HS-5 (cell line): ENCODE measurements at regions not wholly inside any gene's neighbourhood (a gene's known extent, or its start where the extent isn't known, plus 50 kb on each side); places are given as distances from the start of the nearest gene placed in this dataset.
A peak's percentile ranks its signal among the peaks of the same experiment; 100 is the strongest.
"Not testable (repeated sequence)": the region's sequence is repeated elsewhere in the genome, so short reads cannot be mapped to it uniquely, and the experiment has no call there.

Experiments
- DNase-seq: peaks from one replicate; pipeline ENCODE4 v3.0.0-alpha.2; 2012; ENCODE audit warnings: low read depth

DNA sequence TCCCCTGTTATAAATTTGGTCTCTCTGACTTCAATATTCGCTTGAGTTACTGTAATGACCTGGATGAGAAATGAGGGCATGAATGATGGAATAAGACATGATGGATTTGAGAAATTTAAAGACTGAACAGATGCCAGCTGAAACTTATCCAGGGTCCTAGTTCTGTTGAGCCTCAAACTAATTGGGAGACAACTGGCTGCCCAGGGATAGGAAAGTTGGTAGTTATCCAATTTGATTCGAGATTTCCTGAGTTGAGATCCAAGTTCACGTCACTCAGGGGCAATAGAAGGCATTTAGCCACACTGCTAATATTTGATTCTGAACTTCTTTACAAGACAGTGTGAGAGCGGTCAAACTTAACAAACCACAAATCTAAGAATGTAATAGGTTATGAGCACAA, 159.0 kb upstream of the CXCL13 start:
- DNase-seq = no peak

DNA sequence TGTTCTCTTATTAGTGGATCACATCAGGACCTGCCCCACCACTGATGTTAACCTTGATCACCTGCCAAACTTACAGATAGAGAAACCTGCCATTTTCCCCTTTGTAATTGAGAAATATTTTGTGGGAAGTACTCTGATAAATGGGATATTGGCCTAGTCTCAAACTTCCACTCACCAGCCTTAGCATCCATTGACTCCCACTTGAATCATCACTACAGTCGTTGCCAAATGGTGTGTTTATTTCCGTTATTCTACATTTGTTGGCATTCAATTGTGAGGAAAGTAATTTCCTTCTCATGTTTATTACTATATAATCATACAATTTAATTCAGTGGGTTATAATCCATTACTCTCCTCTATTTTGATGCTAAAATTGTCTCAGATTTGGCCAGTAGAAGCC, 156.4 kb upstream of the CXCL13 start:
- peak; percentile 35 for DNase-seq

DNA sequence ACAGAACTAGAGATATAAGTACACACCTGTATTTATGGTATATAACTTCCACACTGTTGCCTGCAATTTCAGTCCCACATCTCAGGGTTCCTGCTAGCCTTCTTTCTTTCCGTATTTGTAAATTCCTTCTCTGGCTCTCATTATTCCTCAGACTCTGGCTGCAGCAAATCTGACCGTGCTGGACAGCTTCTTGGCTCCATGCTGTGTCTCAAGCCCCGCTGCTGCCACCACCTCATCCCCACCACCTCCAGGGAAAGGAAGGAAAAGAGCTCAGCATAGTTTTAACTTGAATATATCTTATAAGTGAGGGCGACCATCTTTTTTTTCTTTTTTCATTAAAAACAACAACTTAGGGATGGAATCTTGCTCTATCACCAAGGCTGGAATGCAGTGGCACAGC, 155.6 kb upstream of the CXCL13 start:
- DNase-seq = no peak

DNA sequence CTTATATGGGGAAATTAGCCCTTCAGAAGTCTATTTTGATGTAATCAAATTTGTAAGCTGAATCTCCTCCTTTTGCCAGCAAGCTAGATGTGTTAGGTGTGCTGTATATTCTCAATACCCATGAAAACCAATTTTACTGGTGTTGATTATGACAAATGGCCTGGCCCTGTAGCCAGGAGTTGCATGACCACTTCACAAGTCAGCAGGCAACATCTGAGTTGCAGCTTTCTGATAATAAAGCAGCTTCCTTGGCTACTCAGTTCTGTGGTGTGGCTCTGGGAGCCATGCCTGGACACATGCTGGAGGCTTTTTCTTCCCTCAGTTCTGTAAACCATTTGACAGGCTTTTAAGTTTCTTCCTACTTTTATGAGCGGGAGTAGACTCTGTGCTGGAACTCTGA, 154.1 kb upstream of the CXCL13 start:
- no peak for DNase-seq

DNA sequence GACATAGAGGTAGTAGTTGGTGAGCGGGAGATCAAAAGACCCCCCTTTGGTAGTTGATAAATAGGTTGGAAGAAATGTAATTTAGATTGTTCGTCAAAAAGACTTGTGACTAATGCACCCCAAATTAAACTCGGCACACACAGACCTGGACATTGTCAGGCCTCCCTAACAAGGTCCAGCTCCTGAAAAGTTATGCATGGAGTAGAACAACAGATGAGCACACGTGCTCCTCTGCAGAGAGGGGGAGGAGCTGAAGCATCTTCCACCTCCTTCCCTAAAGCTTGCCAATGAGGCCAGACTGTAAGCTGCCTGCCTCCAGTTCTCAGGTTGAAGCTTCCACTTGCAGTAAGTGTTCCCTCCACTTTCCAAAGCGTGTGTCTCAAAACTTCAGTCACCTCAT, 153.5 kb upstream of the CXCL13 start:
- not testable (repeated sequence) for DNase-seq

DNA sequence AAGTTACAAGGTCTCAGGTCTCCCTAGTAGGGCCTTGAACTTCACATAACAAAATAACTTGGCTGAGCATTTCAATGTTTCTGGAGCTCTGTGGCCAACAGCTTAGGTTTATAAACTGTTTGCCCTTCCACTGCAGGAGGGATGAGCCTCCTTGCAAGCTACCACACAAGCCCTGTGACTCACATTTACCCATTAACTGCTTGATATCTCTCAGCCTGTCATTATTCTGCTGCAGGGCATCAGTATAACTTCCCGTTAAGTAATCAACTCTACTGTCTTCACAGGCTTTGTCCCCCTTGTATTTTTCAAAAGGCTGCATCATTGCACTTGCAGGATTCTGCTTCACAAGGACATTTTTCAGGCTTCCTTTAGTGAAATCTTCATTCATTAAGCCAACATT, 151.7 kb upstream of the CXCL13 start:
- no peak for DNase-seq

DNA sequence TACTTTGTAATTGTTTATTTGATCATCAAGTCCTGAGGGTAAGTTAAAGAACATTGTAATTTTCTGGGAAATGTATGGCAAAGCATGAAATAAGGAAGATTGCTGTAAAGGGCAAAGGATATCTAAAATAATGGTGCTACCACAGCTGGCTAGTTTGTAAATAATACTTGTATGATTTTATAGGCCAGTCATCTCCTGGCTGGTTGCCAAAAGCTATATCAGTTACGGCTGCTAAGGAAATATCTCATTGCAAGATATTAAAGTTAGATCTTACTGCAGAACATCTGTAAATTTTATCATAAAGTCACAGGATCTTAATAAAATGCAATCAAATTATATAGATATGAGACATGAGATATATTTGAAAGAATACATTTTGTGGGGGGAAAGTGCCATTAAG, 150.8 kb upstream of the CXCL13 start:
- no peak for DNase-seq

DNA sequence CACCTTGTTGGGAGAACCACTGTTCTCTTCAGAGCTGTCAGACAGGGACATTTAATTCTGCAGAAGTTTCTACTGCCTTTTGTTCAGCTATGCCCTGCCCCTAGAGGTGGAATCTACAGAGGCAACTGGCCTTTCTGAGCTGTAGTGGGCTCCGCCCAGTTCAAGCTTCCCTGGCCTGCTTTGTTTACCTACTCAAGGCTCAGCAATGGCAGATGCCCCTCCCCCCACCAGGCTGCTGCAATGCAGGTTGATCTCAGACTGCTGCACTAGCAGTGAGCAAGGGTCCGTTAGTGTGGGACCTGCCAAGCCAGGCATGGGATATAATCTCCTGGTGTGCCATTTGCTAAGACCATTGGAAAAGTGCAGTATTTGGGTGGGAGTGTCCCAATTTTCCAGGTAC, 141.5 kb upstream of the CXCL13 start:
- DNase-seq = not testable (repeated sequence)

DNA sequence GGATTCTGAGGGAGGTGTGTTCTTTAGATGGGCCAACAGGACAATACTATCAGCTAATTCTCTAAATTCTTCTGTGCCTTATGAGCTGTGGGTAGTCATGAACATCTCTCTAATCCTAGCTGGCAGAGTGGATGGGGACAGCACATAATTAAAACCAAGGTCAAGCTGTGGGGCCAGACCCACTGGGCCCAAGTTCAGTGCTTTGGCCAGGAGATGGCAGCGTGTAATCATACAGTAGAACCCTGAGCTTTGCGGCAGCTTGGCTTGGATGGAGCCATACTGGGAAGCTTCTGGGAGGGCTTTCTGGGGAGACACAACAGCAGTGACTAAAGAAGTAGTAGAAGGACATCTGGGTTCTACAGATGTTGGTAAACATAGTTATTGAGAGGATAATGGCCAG, 140.3 kb upstream of the CXCL13 start:
- no peak for DNase-seq

DNA sequence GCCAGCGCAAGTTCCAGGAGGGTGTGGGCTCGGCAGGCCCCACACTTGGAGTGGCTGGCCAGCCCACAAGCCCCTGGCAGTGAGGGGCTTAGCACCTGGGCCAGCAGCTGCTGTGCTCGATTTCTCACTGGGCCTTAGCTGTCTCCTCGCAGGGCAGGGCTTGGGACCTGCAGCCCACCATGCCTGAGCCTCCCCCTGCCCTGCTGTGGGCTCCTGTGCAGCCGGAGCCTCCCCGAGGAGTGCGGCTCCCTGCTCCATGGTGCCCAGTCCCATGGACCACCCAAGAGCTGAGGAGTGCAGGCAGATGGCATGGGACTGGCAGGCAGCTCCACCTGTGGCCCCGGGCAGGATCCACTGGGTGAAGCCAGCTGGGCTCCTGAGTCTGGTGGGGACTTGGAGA, 139.2 kb upstream of the CXCL13 start:
- DNase-seq = no peak

DNA sequence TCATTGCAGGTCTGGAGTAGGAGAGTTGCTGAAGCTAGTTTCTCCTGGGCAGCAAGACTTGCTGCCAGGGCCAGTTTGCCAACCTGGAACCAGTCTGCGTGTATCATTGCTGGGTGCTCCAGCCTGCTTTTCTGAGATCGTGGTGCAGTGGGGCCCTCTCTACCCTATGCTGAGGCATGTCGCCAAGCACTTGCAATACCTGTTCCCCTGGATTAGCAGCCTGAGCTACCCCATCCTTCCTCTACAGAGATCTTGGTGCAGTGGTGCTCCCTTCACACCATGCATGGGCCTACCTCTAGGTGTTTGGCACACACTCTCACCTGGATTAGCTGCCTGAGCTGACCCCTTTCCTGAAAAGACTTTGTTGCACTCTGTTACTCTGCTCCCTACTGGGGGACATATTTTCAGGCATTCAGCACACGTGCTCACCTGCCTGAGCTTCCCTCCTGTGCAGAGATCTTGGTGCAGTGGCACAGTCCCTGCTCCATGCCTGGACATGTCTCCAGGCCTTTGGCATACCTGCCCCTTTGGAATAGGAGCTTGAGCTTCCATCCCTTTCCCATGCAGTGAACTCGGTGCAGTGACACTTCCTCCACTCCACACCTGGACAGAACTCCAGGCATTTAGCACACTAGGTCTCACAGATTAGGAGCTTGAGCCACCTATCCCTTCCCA, 133.7 kb upstream of the CXCL13 start:
- DNase-seq = no peak

DNA sequence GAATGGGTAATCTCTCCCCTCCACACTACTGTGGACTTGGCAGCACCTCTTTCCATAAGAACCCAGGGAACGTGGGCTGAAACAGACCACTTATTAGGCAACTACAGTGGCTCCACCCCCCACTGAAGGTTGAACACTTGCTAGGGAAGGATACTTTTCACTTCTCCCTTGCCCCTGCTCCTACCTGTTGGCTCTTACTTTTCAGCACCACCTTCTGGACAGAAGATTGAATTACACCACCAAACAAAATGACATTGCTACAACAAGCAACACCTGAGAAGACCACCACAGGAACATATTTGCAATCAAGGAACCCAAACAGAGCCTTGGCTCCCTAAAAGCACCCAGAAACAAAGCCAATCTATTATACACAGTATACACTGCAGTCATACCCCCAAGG, 132.1 kb upstream of the CXCL13 start:
- DNase-seq = no peak

DNA sequence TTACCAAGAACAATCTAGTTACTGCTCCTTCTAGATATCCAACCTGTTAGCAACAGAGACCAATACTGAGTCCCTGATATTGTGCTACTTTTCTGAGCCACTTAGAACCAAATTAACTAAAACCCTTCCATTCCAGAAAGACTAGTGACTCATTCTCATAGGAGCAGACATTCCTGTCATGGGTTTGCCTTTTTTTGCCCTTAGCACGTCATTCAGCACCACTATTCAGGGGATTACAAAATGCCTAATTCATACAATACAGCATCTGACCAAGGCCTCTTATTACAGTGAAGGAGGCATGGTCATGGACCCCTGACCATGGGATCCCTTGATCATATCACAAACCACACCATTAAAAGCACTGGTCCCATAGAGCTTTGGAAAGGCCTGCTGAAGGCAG, 123.8 kb upstream of the CXCL13 start:
- DNase-seq = no peak

DNA sequence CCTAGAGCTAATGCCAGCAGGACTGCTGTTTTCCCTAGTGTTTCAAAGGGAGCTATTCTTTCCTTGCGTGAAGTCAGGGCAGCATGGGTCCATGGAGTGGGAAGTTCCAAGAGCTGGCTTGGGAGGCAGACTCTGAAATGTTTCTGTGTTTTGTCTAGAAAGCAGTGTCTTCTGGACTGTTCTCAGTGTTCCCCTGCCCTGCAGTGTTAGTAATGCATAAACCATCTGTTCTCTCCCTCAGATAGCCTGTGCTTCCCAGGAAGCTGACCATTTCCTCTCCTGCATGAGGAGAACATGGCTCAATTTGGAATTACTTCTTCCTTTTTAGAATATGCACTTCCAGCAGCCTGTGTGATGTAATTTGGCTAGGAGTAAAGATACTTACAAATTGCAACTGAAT, 116.7 kb upstream of the CXCL13 start:
- DNase-seq = no peak

DNA sequence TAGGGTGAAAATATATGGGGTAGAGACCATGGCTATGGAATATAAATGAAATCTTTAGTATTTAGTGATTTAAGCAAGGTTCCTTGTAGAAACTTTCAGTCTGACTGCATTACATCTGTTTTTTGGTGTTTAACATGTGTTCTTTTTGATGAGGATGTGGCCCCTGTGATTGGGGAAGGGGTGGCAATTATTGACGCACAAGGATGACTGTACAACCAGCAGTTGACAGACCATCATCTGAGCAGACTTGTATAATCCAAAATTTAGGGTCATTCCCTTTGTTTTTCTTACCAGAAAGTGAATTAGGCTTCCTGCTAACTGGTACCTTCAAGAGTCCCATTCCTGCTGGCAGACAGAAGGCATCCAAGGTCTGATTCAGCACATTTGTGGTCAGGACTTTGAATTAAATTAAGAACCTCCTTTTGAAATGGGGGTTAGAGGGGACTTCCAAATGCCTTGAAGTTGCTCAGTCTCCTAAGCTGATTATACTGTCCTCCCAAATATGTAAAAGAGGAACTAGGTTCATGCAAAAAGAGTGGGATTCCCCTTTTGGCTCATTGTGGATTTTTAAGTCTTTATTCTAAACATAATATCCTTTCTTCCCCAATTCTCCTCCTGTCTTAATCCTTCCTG, 112.4 kb upstream of the CXCL13 start:
- DNase-seq = no peak

DNA sequence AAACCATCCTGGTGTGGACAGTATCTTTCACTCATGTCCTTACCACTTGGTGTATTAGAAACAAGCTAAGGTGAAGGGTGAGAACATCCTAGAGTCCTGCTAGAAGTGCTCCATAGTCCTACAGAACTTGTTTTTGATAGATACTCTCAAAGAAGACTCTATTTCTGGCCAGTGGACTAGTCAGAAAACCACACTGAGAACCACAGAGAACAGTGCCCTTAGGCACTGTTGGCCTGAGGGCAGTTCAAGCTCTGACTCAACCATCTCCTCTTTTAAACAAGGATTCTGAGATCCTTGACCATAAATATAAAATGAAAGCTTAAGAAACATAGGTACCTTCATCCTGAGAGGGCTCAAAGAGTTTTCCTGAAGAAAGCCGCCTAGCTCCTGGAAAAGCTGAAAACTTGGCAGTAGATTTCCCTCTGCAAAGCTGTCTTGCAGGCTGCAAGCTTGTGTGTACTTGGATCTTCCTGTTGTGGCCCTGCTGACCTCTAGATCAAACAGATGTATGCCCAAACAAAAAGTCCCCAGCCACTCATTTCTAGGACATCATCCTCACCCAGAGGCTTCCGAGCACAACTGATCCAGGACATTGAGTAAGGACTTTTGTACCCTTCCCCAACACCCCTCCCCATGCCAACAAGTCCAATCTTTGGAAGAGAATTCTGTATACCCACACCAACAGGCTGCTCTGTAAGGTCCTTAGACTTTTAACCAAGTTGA, 111.6 kb upstream of the CXCL13 start:
- DNase-seq = no peak

DNA sequence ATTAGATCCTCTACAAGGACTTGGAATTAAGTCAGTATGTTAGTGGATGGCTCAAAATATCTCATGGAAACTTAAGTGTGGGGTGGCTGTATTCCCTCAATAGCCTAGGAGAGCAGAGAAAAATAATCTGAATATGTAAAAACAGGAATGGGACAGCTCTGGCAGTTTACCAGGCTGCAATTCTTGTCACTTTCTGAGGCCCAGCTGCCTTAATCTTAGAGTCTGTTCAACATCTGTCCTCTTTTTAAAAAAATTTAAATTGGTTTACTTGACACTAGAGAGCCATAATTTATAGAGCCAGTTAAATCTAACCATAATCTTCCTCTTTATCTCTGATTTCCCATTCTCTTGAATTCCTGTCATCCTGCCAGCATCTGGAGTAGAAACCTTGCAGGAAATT, 109.2 kb upstream of the CXCL13 start:
- DNase-seq = no peak

DNA sequence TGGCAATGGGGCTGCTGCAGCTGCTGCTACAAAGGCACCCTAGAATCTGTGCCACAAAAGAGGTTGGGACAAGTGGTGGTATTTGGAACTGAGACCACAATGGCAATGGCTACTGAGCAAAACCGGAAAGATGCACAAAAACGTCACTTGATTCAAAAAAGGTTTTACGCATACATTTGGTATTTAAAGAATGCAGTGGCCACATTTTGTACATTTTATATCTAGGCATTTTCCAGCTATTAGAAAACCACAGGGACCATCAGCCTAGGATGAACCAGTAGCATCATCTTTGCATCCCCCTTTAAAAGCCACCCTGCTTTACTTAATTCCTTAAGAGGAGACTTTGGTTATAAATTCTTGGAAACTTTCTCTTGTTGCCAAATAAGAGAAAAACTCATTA, 104.8 kb upstream of the CXCL13 start:
- DNase-seq = peak; percentile 28

DNA sequence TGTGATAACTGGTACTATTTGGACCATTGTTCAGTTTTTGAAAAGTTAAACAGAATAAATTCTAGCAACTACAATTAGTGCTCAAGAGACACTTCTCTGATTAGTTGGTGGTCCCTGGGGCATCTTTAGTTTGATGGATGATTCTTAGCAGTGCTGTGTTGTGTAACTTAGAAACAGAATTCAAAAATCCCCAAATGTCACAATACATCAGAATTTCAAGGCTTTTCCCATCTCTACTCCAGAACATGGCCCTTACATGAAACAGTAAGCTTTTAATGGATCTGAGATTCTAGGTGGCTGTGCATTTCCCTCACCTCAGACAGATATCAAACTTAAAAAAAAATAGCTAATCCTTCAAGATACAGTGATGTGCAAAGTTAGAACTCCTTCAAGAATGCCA, 104.4 kb upstream of the CXCL13 start:
- no peak for DNase-seq

DNA sequence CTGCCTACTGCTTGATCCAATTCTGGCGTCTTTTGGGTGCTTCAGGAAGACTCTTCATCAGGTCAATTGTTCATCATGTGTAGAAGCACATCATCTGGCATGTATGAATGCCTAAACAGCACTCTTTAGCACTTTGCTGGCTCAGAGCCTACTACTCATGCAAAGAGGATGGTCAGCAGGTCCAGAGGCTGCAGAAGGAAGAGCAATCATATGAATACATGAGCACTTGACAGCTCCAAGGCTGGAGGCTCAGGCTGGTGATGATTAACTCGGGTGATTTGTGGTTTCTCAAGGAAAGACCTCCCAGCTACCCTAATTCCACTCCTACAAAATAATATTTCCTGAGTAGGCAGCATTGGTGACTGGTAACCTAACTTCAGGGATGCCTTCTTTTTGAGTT, 103.8 kb upstream of the CXCL13 start:
- DNase-seq = no peak

DNA sequence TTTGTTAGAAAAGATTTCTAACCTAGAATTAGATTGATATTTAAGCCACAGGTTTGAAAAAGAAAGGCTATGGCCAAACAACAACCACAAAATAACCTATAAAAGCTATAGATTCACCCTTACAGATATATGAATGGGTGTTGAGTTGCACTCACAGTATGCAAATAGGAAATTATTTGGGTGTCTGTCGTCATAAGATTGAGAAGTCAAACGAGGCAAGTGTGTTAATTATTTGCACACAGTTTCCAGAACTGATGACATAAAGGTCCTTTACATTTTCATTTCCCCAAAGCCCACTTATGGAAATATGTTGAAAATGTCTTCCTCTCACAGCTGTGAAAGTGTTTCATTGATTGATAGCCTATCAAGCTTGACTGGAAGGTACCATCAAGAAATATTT, 101.2 kb upstream of the CXCL13 start:
- no peak for DNase-seq

DNA sequence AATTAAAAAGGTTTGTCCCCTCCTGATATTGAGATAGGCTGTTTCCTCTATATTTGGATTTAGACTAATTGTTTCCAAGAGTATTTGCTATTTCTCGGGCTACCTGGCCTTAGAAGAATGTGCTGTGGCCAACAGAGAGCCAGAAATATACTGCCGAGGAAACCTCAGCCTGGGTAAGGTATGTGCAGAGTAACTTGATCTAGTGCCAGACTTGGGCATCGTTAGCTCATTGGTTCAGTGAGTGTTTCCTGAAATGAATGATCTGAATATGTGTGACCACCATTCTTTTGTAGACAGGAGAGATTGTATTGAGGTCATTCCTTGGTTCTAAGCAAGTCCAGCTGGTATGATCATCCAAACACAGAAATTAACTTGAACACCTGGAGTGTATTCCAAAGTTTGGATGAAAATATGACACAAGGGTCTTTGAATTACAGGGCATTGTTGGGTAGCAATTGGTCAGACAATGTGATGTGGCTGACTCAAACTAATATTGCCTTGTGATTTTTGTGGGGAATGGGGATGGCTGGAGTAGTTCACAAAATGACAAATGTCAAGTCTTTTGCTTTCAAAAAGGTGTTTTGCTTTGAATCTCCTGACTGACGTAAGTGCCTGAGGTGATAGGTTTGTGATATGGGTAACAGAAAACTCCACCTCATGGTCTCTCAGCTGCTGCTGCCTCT, 100.2 kb upstream of the CXCL13 start:
- DNase-seq = no peak

DNA sequence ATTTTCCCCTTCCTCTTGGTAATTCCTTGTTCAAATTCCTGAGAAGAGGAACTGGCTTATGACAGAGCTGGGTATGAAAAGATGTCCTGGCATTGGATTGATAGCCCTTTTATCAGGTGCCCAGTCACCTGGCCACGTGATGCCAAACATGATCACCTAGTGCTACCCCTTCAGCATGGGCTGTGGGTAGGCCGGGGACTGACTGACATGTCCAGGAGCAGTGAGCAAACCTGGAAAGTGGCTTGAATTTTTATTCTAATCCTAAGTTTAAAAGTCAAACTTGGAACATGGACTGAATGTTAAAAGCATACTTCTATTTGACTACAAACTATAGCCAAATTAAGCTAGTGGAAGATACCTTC, 99.7 kb upstream of the CXCL13 start:
- no peak for DNase-seq
